ENCODE measurements at regions not wholly inside any gene's neighbourhood (a gene's known extent, or its start where the extent isn't known, plus 50 kb on each side); places are given as distances from the start of the nearest gene placed in this dataset.

DNA sequence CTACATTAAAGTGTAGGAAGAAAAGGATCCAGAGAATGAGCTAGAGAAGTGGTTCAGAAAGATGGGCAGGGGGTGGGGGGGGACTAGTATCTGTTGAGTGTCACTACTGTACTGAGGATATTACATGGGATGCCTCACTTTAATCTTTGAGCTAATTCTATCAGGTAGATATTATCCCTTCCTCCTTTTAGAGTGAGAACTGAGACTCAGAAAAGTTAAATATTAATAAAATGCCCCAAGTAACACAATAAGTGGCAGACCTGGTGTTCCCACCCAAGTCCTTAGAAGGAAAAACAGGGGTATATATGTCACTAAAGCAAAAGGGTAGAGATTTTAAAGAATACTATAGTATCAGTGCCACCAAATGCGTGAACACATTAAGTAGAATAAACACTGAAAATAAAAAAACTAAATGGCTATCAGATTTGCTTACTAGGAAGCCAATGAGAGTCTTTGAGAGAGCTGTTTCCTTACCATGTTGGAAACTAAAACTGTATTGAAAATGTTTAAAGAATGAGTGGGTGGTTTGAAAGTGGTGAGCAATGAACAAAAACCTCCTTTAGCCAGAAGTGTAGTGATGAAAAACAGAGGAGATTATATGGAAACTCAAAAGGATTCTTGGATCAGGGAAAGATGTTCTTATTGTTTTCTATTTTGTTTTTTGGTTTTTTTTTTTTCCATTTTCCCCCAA, 230.8 kb downstream of the BARHL2 start:
- Mint-ChIP-seq H3K4me1 (peaks cover 7% of the 10 kb centered on the region in 2 experiments), H3K27me3 (ENCODE audit: low read depth) (no peaks in the 10 kb centered on the region), H3K36me3 (ENCODE audit: insufficient read depth in 1 of 3, low read depth in 3 of 3) (no peaks in the 10 kb centered on the region), H3K27ac (no peak overlapping the region), H3K9me3 (no peaks in the 10 kb centered on the region), H3K4me3 (no peak overlapping the region)
- H3K27me3 ChIP-seq (ENCODE audit: insufficient read depth, low read length) = no peaks in the 10 kb centered on the region
- no peak overlapping the region for H2BK20ac ChIP-seq (ENCODE audit: low read depth, low read length, poor library complexity, severe bottlenecking)
- H3K9ac ChIP-seq (ENCODE audit: extremely low read depth, insufficient read length, low read length) = no peak overlapping the region
- H3K79me1 ChIP-seq (ENCODE audit: insufficient read depth, low read depth, low read length, poor library complexity, severe bottlenecking) = no peaks in the 10 kb centered on the region
- no peak overlapping the region for H4K5ac ChIP-seq (ENCODE audit: insufficient read length, low read depth, low read length)
- no peak for DNase-seq
- H3K56ac ChIP-seq (ENCODE audit: insufficient read length, low read depth, low read length) = no peak overlapping the region
- no peaks in the 10 kb centered on the region for H3K79me2 ChIP-seq (ENCODE audit: insufficient read depth, low read length)
- H3K18ac ChIP-seq (ENCODE audit: insufficient read length, low read depth, low read length) = no peak overlapping the region
- H3K4ac ChIP-seq (ENCODE audit: low read depth, low read length) = no peak overlapping the region
- TF ChIP-seq, protein P1, sequence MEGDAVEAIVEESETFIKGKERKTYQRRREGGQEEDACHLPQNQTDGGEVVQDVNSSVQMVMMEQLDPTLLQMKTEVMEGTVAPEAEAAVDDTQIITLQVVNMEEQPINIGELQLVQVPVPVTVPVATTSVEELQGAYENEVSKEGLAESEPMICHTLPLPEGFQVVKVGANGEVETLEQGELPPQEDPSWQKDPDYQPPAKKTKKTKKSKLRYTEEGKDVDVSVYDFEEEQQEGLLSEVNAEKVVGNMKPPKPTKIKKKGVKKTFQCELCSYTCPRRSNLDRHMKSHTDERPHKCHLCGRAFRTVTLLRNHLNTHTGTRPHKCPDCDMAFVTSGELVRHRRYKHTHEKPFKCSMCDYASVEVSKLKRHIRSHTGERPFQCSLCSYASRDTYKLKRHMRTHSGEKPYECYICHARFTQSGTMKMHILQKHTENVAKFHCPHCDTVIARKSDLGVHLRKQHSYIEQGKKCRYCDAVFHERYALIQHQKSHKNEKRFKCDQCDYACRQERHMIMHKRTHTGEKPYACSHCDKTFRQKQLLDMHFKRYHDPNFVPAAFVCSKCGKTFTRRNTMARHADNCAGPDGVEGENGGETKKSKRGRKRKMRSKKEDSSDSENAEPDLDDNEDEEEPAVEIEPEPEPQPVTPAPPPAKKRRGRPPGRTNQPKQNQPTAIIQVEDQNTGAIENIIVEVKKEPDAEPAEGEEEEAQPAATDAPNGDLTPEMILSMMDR (conservative IDR thresholded peaks at IDR 0.05) = no peak
- H3K4me2 ChIP-seq (ENCODE audit: insufficient read depth, insufficient read length, low read length) = no peak overlapping the region
- no peaks in the 10 kb centered on the region for H3K4me1 ChIP-seq (ENCODE audit: insufficient read depth, low read length)
- H2AK5ac ChIP-seq (ENCODE audit: insufficient read length, low read length) = no peak overlapping the region
- no peak overlapping the region for H2BK12ac ChIP-seq (ENCODE audit: insufficient read length, low read depth, low read length)
- WGBS (ENCODE audit: extremely low coverage, insufficient read length, low lambda C conversion rate) = no CpG with 5 or more reads among the region's 1 CpG
- no peak overlapping the region for H3K14ac ChIP-seq (ENCODE audit: insufficient read depth, low read length)
- H3K27ac ChIP-seq (ENCODE audit: insufficient read length, low read depth, low read length) = no peak overlapping the region
- H2BK5ac ChIP-seq (ENCODE audit: insufficient read length, low read length) = no peak overlapping the region
- no peaks in the 10 kb centered on the region for H3K23me2 ChIP-seq (ENCODE audit: insufficient read length, low read depth, low read length, poor library complexity, severe bottlenecking)
- no peaks in the 10 kb centered on the region for H3K9me3 ChIP-seq (ENCODE audit: control insufficient read depth, low read depth, low read length)
- H2BK15ac ChIP-seq (ENCODE audit: low read depth, low read length) = no peak overlapping the region
- H4K8ac ChIP-seq (replicated peaks; ENCODE audit: insufficient read length, low read depth, low read length) = no peak overlapping the region
- H3K23ac ChIP-seq (ENCODE audit: insufficient read length, low read depth, low read length) = no peak overlapping the region
- H4K20me1 ChIP-seq (ENCODE audit: control insufficient read depth, insufficient read depth, insufficient read length) = no peaks in the 10 kb centered on the region
- no peak overlapping the region for H3T11ph ChIP-seq (ENCODE audit: low read length)
- no peak overlapping the region for H2BK120ac ChIP-seq (ENCODE audit: low read depth, low read length, poor library complexity, severe bottlenecking)
- no peak overlapping the region for H4K91ac ChIP-seq (ENCODE audit: insufficient read length, low read depth, low read length)
- H2AFZ ChIP-seq (ENCODE audit: low read length) = no peak overlapping the region
